K562 (cell line): ENCODE measurements at regions not wholly inside any gene's neighbourhood (a gene's known extent, or its start where the extent isn't known, plus 50 kb on each side); places are given as distances from the start of the nearest gene placed in this dataset.

Experiments used
- ATAC-seq: fragments of 200-7000 bp; cut with Tn5 transposase; 3 replicates; pipeline ENCODE4 v1.9.1; 2020; ENCODE audit warnings: moderate library complexity
- BruUV-seq: library from RNA; stranded (reverse); fragments of 400-500 nt; replicated peaks from 2 replicates; lab custom pipeline; 2021; lab: Mats Ljungman, UMichigan
- CTCF ChIA-PET: fragments of 300-600 bp; formaldehyde crosslinking; extraction: SDS; loops from one replicate; lab custom pipeline; 2021; ENCODE audit warnings: low intra/inter-chr PET ratio; lab: Yijun Ruan, JAX
- POLR2A ChIA-PET: fragments of 300-600, 350-650 bp; sonication (Branson Sonifier 250); formaldehyde crosslinking; extraction: SDS; loops from one replicate; lab custom pipeline; 2021; ENCODE audit warnings: antibody characterized with exemption, inconsistent platforms; lab: Yijun Ruan, JAX
- DNase-seq, 4 experiments: peaks; one replicate each; pipeline versions ENCODE4 v3.0.0 to v3.0.0-alpha.2; 2011 to 2018; ENCODE audit warnings: low spot score in 3 of 4, mixed read lengths in 3 of 4; ENCODE audit errors: extremely low read depth in 1 of 4
- FAIRE-seq: peaks from 2 replicates; lab custom pipeline; 2011; peaks lifted over from hg19 to GRCh38; lab: Jason Lieb, UNC
- H2AFZ ChIP-seq: 2 replicates; pipeline ENCODE4 v1.6.0; 2011; ENCODE audit warnings: low read depth, low read length, control low read depth, inconsistent platforms
- H3K27ac ChIP-seq: fragments of 200-600 bp; 3 replicates; pipeline ENCODE4 v1.8.0; 2011; ENCODE audit warnings: low read depth, mild to moderate bottlenecking, control low read depth, inconsistent platforms, low read length, moderate library complexity, mixed read lengths; ENCODE audit errors: extremely low read depth
- H3K27me3 ChIP-seq, 2 experiments: fragments of 300-600 bp in 1 of 2; 2 replicates in 1 of 2; 3 replicates in 1 of 2; pipeline versions ENCODE4 v1.6.0 to v1.8.0; 2011; ENCODE audit warnings: inconsistent platforms in 2 of 2, low read length in 2 of 2, mild to moderate bottlenecking in 1 of 2, mixed read lengths in 1 of 2, moderate library complexity in 1 of 2; ENCODE audit not compliant: control insufficient read depth in 2 of 2, insufficient read depth in 2 of 2
- H3K36me3 ChIP-seq: fragments of 300-600 bp; 3 replicates; pipeline ENCODE4 v1.8.0; 2011; ENCODE audit warnings: mild to moderate bottlenecking, low read length, inconsistent platforms; ENCODE audit not compliant: control insufficient read depth, insufficient read depth
- H3K4me1 ChIP-seq, 2 experiments: fragments of 200-600 bp in 1 of 2; replicated peaks in 1 of 2; 2 replicates in 1 of 2; 3 replicates in 1 of 2; pipeline versions ENCODE4 v1.5.1 to v1.8.0; 2011; ENCODE audit warnings: inconsistent platforms in 2 of 2, low read length in 2 of 2, mild to moderate bottlenecking in 1 of 2, mixed read lengths in 1 of 2, moderate library complexity in 1 of 2; ENCODE audit not compliant: control insufficient read depth in 2 of 2, insufficient read depth in 2 of 2
- H3K4me2 ChIP-seq: 2 replicates; pipeline ENCODE4 v1.6.1; 2011; ENCODE audit warnings: low read length, control low read depth, inconsistent platforms, mixed read lengths; ENCODE audit not compliant: insufficient read depth
- H3K4me3 ChIP-seq: fragments of 200-600 bp; sonication (generic), shearing (Covaris generic); 2 replicates; pipeline ENCODE4 v1.5.1; 2016; ENCODE audit warnings: control low read depth, inconsistent platforms
- H3K79me2 ChIP-seq: fragments of 200-600 bp; 3 replicates; pipeline ENCODE4 v1.8.0; 2011; ENCODE audit warnings: low read length, inconsistent platforms; ENCODE audit not compliant: control insufficient read depth, insufficient read depth
- H3K9ac ChIP-seq, 2 experiments: 2 replicates each; pipeline versions ENCODE4 v1.6.0 to v1.6.1; 2011; ENCODE audit warnings: low read depth in 2 of 2, low read length in 2 of 2, control low read depth in 1 of 2, inconsistent platforms in 1 of 2, mild to moderate bottlenecking in 1 of 2, mixed read lengths in 1 of 2; ENCODE audit not compliant: insufficient read depth in 1 of 2
- H3K9me1 ChIP-seq: one replicate; pipeline ENCODE4 v1.6.0; 2011; ENCODE audit warnings: inconsistent platforms, mild to moderate bottlenecking, low read length, moderate library complexity; ENCODE audit not compliant: control insufficient read depth, insufficient read depth
- H3K9me3 ChIP-seq: replicated peaks from 2 replicates; pipeline ENCODE4 v1.5.1; 2011; ENCODE audit warnings: low read depth, low read length, inconsistent platforms; ENCODE audit not compliant: control insufficient read depth, insufficient read depth
- H4K20me1 ChIP-seq: replicated peaks from 2 replicates; pipeline ENCODE4 v1.6.1; 2011; ENCODE audit warnings: low read length, inconsistent platforms, mixed read lengths; ENCODE audit not compliant: control insufficient read depth, insufficient read depth
- EP300 ChIP-seq: IDR thresholded peaks from 2 replicates; pipeline ENCODE4 v1.6.1; 2012; ENCODE audit warnings: low read length, improper control_type of control experiment
- GTF2E2 ChIP-seq: fragments of 200-800 bp; sonication (Bioruptor generic); IDR thresholded peaks from 2 replicates; pipeline ENCODE4 v1.6.1; 2016; ENCODE audit warnings: missing genetic modification characterization, missing compliant biosample characterization
- ID3 ChIP-seq, 2 experiments: fragments of 250-450 bp in 1 of 2; fragments of 450-650 bp in 1 of 2; sonication (Bioruptor Pico) in 1 of 2; IDR thresholded peaks; 2 replicates each; pipeline versions ENCODE4 v1.6.1 to v1.8.0; 2016 to 2021; ENCODE audit warnings: mild to moderate bottlenecking in 2 of 2, moderate library complexity in 2 of 2, missing compliant biosample characterization in 1 of 2, missing genetic modification characterization in 1 of 2
- IRF1 ChIP-seq: sonication (generic); formaldehyde crosslinking; IDR thresholded peaks from 2 replicates; pipeline ENCODE4 v1.8.0; 2022; ENCODE audit warnings: missing genetic modification reagents, mild to moderate bottlenecking, borderline replicate concordance
- LEF1 ChIP-seq: fragments of 450-650 bp; IDR thresholded peaks from 2 replicates; pipeline ENCODE4 v1.6.1; 2016; ENCODE audit warnings: mild to moderate bottlenecking
- MEIS2 ChIP-seq: fragments of 450-650 bp; IDR thresholded peaks from 2 replicates; pipeline ENCODE4 v1.6.1; 2014; ENCODE audit warnings: mild to moderate bottlenecking; ENCODE audit not compliant: partially characterized antibody
- POLR2AphosphoS5 ChIP-seq: IDR thresholded peaks from 2 replicates; pipeline ENCODE4 v1.6.1; 2011; ENCODE audit warnings: mild to moderate bottlenecking, low read depth, low read length, moderate library complexity; ENCODE audit not compliant: control insufficient read depth, insufficient read depth
- SIN3A ChIP-seq, 2 experiments: fragments of 150-350 bp in 1 of 2; IDR thresholded peaks; 2 replicates each; pipeline ENCODE4 v1.6.1; 2011 to 2016; ENCODE audit warnings: borderline replicate concordance in 2 of 2, low read depth in 2 of 2, low read length in 2 of 2, mild to moderate bottlenecking in 2 of 2, moderate library complexity in 2 of 2; ENCODE audit not compliant: control insufficient read depth in 1 of 2
- SREBF2 ChIP-seq: sonication (generic); formaldehyde crosslinking; IDR thresholded peaks from 2 replicates; pipeline ENCODE4 v1.4.0; 2020; ENCODE audit warnings: mild to moderate bottlenecking, missing genetic modification reagents
- SRSF7 ChIP-seq: fragments of 200-400 bp; formaldehyde crosslinking; optimal IDR thresholded peaks from 2 replicates; pipeline ENCODE3; 2017; ENCODE audit warnings: mild to moderate bottlenecking, low read depth, low read length
- TAF7 ChIP-seq: fragments of 450-650 bp; IDR thresholded peaks from 2 replicates; pipeline ENCODE4 v1.6.1; 2016; ENCODE audit warnings: missing genetic modification characterization, missing compliant biosample characterization
- THAP7 ChIP-seq: fragments of 250-450 bp; sonication (Bioruptor Pico); IDR thresholded peaks from 2 replicates; pipeline ENCODE4 v1.5.0; 2021
- THRA ChIP-seq: fragments of 450-650 bp; IDR thresholded peaks from 2 replicates; pipeline ENCODE4 v1.6.1; 2017; ENCODE audit warnings: mild to moderate bottlenecking, moderate library complexity
- ZFP91 ChIP-seq: sonication (generic); formaldehyde crosslinking; IDR thresholded peaks from 2 replicates; pipeline ENCODE4 v1.8.0; 2022; ENCODE audit warnings: mild to moderate bottlenecking, missing genetic modification reagents
- ZNF134 ChIP-seq: fragments of 250-450 bp; sonication (Bioruptor Pico); conservative IDR thresholded peaks from 2 replicates; pipeline ENCODE4 v1.4.0; 2020
- ZNF347 ChIP-seq: fragments of 450-650 bp; formaldehyde crosslinking; IDR thresholded peaks from 2 replicates; pipeline ENCODE4 v1.4.0; 2020; ENCODE audit warnings: low read depth, mild to moderate bottlenecking, moderate library complexity
- ZNF384 ChIP-seq: IDR thresholded peaks from 2 replicates; pipeline ENCODE4 v1.6.1; 2012; ENCODE audit warnings: low read depth, low read length, improper control_type of control experiment
- ZNF583 ChIP-seq: fragments of 250-450 bp; sonication (Bioruptor Pico); IDR thresholded peaks from 2 replicates; pipeline ENCODE4 v1.4.0; 2020
- WGBS: fragments of 100-300 bp; shearing (Covaris generic); methylation state at CpG from one replicate; pipeline ENCODE4 v1.1.6; 2016; ENCODE audit warnings: low coverage, mixed read lengths; ENCODE audit not compliant: insufficient coverage; ENCODE audit errors: missing lambda C conversion rate; 5-methylcytosine and 5-hydroxymethylcytosine counted together
- in situ Hi-C: fragments of 300-500 bp; cut with MboI; formaldehyde crosslinking; loops from 4 replicates; pipeline ENCODE4 v1.15.0; 2018; ENCODE audit warnings: inconsistent platforms, mixed read lengths
- intact Hi-C: fragments of 100-400 bp; cut with micrococcal nuclease; formaldehyde crosslinking; loops from 2 replicates; pipeline ENCODE4 v1.14.2; 2022

GRCh38 chr10:111873621-111874135 is 309.9 kb downstream of the GPAM start (continued):
- TF ChIP-seq ID3 (CRISPR knock-in tag; IDR thresholded peaks at IDR 0.05) (no peak), ID3 (tag; IDR thresholded peaks at IDR 0.05) (no peak), LEF1 (no peak), SREBF2 (CRISPR knock-in tag) (no peak)

- no peaks in the 10 kb centered on the region for H3K36me3 ChIP-seq
- H3K4me1 ChIP-seq, result no peaks in the 10 kb centered on the region
- H3K4me2 ChIP-seq, result no peak overlapping the region
- ChIA-PET CTCF (no interaction called here), POLR2A (no interaction called here)
- H3K4me3 ChIP-seq, result no peak overlapping the region
- ATAC-seq, result no peak
- H3K9ac ChIP-seq, result no peak overlapping the region
- H2AFZ ChIP-seq, result no peak overlapping the region
- no peak overlapping the region for H3K27ac ChIP-seq
- no peaks in the 10 kb centered on the region for H3K79me2 ChIP-seq
- 0% methylated on average over 3 of the region's 3 CpGs for WGBS
- H4K20me1 ChIP-seq, result no peaks in the 10 kb centered on the region
- in situ Hi-C loops, result no loop called here
- no peaks in the 10 kb centered on the region for H3K9me3 ChIP-seq
- no peak for FAIRE-seq
- no TSS peak for BruUV-seq
- no peaks in the 10 kb centered on the region for H3K27me3 ChIP-seq
- no peak for DNase-seq
- no peaks in the 10 kb centered on the region for H3K9me1 ChIP-seq
- intact Hi-C loops, result no loop called here
- TF ChIP-seq POLR2AphosphoS5 (no peak), IRF1 (CRISPR knock-in tag) (no peak), ZNF583 (CRISPR knock-in tag) (no peak), GTF2E2 (no peak), ZNF347 (CRISPR knock-in tag) (no peak), TAF7 (tag) (no peak), ZNF134 (CRISPR knock-in tag) (no peak), EP300 (no peak), SRSF7 (no peak), THRA (no peak), THAP7 (no peak), SIN3A (IDR thresholded peaks at IDR 0.05; ENCODE audit: borderline replicate concordance in 2 of 2, control insufficient read depth in 1 of 2, low read depth in 2 of 2, low read length in 2 of 2) (no peak), ZFP91 (CRISPR knock-in tag) (no peak), ZNF384 (no peak), MEIS2 (no peak)
Measured at GRCh38 chr10:111874576-111874975, 309.0 kb downstream of the GPAM start.
